ENCODE measurements at regions not wholly inside any gene's neighbourhood (a gene's known extent, or its start where the extent isn't known, plus 50 kb on each side); places are given as distances from the start of the nearest gene placed in this dataset.

DNA sequence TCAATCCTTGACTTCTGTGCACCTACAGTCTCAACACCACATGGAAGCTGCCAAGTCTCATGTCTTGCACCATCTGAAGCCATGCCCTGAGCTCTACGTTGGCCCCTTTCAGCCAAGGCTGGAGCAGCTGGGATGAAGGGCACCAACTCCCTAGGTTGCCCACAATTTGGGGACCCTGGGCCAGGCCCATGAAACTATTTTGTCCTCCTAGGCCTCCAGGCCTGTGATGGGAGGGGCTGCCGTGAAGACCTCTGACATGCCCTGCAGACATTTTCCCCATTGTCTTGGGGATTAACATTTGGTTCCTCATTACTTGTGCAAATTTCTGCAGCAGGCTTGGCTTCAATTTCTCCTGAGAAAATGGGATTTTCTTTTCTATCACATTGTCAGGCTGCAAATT, 285.1 kb downstream of the DTWD2 start:
- no peak for TF ChIP-seq POLR2A (IDR thresholded peaks at IDR 0.05)
- TF ChIP-seq, protein P1, sequence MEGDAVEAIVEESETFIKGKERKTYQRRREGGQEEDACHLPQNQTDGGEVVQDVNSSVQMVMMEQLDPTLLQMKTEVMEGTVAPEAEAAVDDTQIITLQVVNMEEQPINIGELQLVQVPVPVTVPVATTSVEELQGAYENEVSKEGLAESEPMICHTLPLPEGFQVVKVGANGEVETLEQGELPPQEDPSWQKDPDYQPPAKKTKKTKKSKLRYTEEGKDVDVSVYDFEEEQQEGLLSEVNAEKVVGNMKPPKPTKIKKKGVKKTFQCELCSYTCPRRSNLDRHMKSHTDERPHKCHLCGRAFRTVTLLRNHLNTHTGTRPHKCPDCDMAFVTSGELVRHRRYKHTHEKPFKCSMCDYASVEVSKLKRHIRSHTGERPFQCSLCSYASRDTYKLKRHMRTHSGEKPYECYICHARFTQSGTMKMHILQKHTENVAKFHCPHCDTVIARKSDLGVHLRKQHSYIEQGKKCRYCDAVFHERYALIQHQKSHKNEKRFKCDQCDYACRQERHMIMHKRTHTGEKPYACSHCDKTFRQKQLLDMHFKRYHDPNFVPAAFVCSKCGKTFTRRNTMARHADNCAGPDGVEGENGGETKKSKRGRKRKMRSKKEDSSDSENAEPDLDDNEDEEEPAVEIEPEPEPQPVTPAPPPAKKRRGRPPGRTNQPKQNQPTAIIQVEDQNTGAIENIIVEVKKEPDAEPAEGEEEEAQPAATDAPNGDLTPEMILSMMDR (IDR thresholded peaks at IDR 0.05), result no peak

Measured in Peyer's patch (tissue), 4 donors.